Lung (tissue), 11 donors: ENCODE measurements at regions not wholly inside any gene's neighbourhood (a gene's known extent, or its start where the extent isn't known, plus 50 kb on each side); places are given as distances from the start of the nearest gene placed in this dataset.
A peak's percentile ranks its signal among the peaks of the same experiment; 100 is the strongest.

Experiments
- ATAC-seq: fragments of 200-7000 bp; cut with Tn5 transposase; one replicate; pipeline ENCODE4 v1.9.1; 2020; ENCODE audit warnings: moderate number of reproducible peaks; ENCODE audit not compliant: insufficient read depth, low FRiP score
- DNase-seq, 3 donors: peaks; one replicate each; pipeline ENCODE4 v3.0.0-alpha.2; 2013 to 2017
- H3K27ac ChIP-seq, 2 donors: one replicate each; pipeline ENCODE4 v1.5.1; 2013; ENCODE audit warnings: mild to moderate bottlenecking in 2 of 2, moderate library complexity in 2 of 2, control low read depth in 1 of 2, inconsistent platforms in 1 of 2, low read depth in 1 of 2, low read length in 1 of 2
- H3K27me3 ChIP-seq, 3 donors: one replicate each; pipeline ENCODE4 v1.5.1; 2013; ENCODE audit warnings: low read length in 2 of 3; ENCODE audit not compliant: control insufficient read depth in 3 of 3, insufficient read depth in 3 of 3
- H3K36me3 ChIP-seq, 4 donors: one replicate each; pipeline ENCODE4 v1.5.1; 2013; ENCODE audit warnings: low read length in 4 of 4, mild to moderate bottlenecking in 1 of 4, moderate library complexity in 1 of 4; ENCODE audit not compliant: control insufficient read depth in 4 of 4, insufficient read depth in 4 of 4
- H3K4me1 ChIP-seq, 5 donors: one replicate each; pipeline ENCODE4 v1.5.1; 2013; ENCODE audit warnings: low read length in 5 of 5, mild to moderate bottlenecking in 2 of 5, moderate library complexity in 1 of 5; ENCODE audit not compliant: control insufficient read depth in 5 of 5, insufficient read depth in 5 of 5
- H3K4me3 ChIP-seq: one replicate; pipeline ENCODE4 v1.5.1; 2013; ENCODE audit warnings: mild to moderate bottlenecking, control low read depth, moderate library complexity
- H3K9ac ChIP-seq, 2 donors: one replicate each; pipeline ENCODE4 v1.5.1; 2013; ENCODE audit warnings: low read length in 2 of 2, control low read depth in 1 of 2; ENCODE audit not compliant: insufficient read depth in 1 of 2
- H3K9me3 ChIP-seq, 4 donors: one replicate each; pipeline ENCODE4 v1.5.1; 2013; ENCODE audit warnings: low read length in 3 of 4, mild to moderate bottlenecking in 1 of 4, moderate library complexity in 1 of 4; ENCODE audit not compliant: control insufficient read depth in 4 of 4, insufficient read depth in 3 of 4
- WGBS, 2 donors: extraction: QIAGEN DNeasy Blood & Tissue Kit; methylation state at CpG; one replicate each; pipeline ENCODE4 v1.1.7; 2013; 5-methylcytosine and 5-hydroxymethylcytosine counted together
- TF ChIP-seq, protein P1 (sequence below): IDR thresholded peaks from 2 replicates; pipeline ENCODE4 v1.5.1; 2012; ENCODE audit warnings: mild to moderate bottlenecking; ENCODE audit errors: control extremely low read depth, extremely low read depth
- donor health status: control.
- donor health status: control.
- donor health status: Bipolar disorder and iron deficiency.
- donor health status: healthy.
- donor health status: DM: yes; HTN: yes; CAD: no.

DNA sequence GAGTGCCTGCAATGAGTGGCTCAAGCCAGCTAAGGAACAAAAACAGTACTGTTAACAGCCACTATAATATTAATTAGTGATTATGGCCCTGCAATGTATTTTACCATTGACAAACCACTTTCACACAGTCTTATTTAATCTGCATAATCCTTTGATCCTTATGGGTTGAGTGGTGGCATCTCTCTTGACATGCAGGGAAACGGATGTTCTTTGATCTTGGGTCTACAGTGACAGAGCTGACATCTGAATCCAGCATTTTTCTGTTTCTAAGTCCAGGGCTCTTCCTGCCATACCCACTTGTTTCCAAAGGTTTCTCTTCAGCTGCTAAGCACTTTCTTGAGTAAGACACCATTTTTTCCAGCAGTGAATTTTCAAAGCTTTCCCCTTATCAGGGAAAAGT lies 277.7 kb upstream of the ROPN1 start:
- WGBS, 2 donors, result 69 to 73% methylated on average over 1 of the region's 1 CpG
- Histone ChIP-seq H3K9ac (no peak overlapping the region), H3K9me3 (no peaks in the 10 kb centered on the region), H3K27me3 (no peaks in the 10 kb centered on the region), H3K4me1 (peaks cover 2 to 41% (median 8%) of the 10 kb centered on the region in 5 donors), H3K36me3 (peaks cover 0 to 5% (median 1%) of the 10 kb centered on the region in 4 donors), H3K27ac (no peak overlapping the region), H3K4me3 (no peak overlapping the region)
- ATAC-seq (no peak), DNase-seq (no peak)
- TF ChIP-seq, protein P1, sequence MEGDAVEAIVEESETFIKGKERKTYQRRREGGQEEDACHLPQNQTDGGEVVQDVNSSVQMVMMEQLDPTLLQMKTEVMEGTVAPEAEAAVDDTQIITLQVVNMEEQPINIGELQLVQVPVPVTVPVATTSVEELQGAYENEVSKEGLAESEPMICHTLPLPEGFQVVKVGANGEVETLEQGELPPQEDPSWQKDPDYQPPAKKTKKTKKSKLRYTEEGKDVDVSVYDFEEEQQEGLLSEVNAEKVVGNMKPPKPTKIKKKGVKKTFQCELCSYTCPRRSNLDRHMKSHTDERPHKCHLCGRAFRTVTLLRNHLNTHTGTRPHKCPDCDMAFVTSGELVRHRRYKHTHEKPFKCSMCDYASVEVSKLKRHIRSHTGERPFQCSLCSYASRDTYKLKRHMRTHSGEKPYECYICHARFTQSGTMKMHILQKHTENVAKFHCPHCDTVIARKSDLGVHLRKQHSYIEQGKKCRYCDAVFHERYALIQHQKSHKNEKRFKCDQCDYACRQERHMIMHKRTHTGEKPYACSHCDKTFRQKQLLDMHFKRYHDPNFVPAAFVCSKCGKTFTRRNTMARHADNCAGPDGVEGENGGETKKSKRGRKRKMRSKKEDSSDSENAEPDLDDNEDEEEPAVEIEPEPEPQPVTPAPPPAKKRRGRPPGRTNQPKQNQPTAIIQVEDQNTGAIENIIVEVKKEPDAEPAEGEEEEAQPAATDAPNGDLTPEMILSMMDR, result no peak

DNA sequence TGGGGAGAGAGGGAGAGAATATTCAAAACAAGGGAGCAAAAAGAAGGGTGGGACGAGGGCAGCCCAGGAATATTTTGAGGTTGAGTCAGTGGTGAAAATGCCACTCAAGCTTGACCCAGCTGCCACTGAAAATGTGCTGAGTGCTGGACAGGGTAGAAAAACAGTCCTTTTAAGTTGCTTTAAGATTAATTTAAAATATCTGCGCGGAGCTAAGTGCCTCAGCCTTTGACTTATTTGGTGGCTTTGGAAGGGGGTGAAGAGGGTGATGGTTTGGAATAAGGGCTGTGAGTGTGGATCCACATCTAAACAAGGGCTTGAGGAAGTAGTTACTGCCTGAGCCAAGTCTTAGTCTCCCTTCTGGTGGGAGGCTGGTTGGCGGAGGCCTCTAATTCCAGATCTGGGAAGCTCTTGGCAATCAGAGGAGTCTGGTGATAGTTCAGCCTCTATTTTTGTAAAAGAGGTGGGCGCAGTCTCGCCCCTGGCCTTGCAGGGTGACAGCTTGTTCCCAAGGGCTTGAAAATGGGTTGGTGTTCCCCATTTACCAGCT lies 280.8 kb upstream of the ROPN1 start:
- WGBS, 2 donors, result 62 to 83% methylated on average over 6 of the region's 6 CpGs
- H3K27me3 ChIP-seq, result no peaks in the 10 kb centered on the region
- H3K9ac ChIP-seq, result no peak overlapping the region
- ATAC-seq, result peak; percentile 22
- H3K4me1 ChIP-seq, result peaks cover 8 to 47% (median 12%) of the 10 kb centered on the region in 5 donors
- peaks cover 0 to 5% (median 1%) of the 10 kb centered on the region in 4 donors for H3K36me3 ChIP-seq
- H3K27ac ChIP-seq, result peak overlapping the region; percentile 0 to 13
- TF ChIP-seq, protein P1, result no peak
- no peak for DNase-seq
- no peaks in the 10 kb centered on the region for H3K9me3 ChIP-seq
- H3K4me3 ChIP-seq, result no peak overlapping the region

- Histone ChIP-seq H3K27ac (peak overlapping the region in 1 of 2 donors; percentile 22), H3K4me1 (peaks cover 10 to 38% (median 17%) of the 10 kb centered on the region in 5 donors)
- 92% methylated on average over 3 of the region's 3 CpGs for WGBS, 2 donors
These were observed 281.7 kb upstream of the ROPN1 start for GRCh38 chr3:124273651-124274050.

More at GRCh38 chr3:124273651-124274050, 281.7 kb upstream of the ROPN1 start:
- DNase-seq, result no peak
- Histone ChIP-seq H3K27me3 (no peaks in the 10 kb centered on the region), H3K36me3 (peaks cover 0 to 5% (median 1%) of the 10 kb centered on the region in 4 donors), H3K4me3 (no peak overlapping the region), H3K9ac (no peak overlapping the region), H3K9me3 (no peaks in the 10 kb centered on the region)
- TF ChIP-seq, protein P1, result no peak
- ATAC-seq, result no peak
